Esophagus squamous epithelium (tissue), 4 donors: ENCODE measurements at regions not wholly inside any gene's neighbourhood (a gene's known extent, or its start where the extent isn't known, plus 50 kb on each side); places are given as distances from the start of the nearest gene placed in this dataset.

Experiments
- CTCF ChIP-seq, 6 experiments: fragments of 450-650 bp in 4 of 6; fragments of 200-600 bp in 2 of 6; sonication (generic) in 2 of 6; IDR thresholded peaks; one replicate each; pipeline ENCODE4 v1.5.1; 2016 to 2019; ENCODE audit warnings: antibody characterized with exemption in 6 of 6, mild to moderate bottlenecking in 4 of 6, moderate library complexity in 4 of 6
- POLR2A ChIP-seq, 4 donors: fragments of 450-650 bp; IDR thresholded peaks; one replicate each; pipeline ENCODE4 v1.6.1; 2017; ENCODE audit warnings: antibody characterized with exemption in 4 of 4, mild to moderate bottlenecking in 4 of 4, moderate library complexity in 3 of 4

- TF ChIP-seq CTCF (IDR thresholded peaks at IDR 0.05): no peak
- no peak for TF ChIP-seq POLR2A (IDR thresholded peaks at IDR 0.05)
These were observed 93.1 kb upstream of the TBCA start for GRCh38 chr5:77869116-77869798.
